ENCODE measurements at regions not wholly inside any gene's neighbourhood (a gene's known extent, or its start where the extent isn't known, plus 50 kb on each side); places are given as distances from the start of the nearest gene placed in this dataset.

DNA sequence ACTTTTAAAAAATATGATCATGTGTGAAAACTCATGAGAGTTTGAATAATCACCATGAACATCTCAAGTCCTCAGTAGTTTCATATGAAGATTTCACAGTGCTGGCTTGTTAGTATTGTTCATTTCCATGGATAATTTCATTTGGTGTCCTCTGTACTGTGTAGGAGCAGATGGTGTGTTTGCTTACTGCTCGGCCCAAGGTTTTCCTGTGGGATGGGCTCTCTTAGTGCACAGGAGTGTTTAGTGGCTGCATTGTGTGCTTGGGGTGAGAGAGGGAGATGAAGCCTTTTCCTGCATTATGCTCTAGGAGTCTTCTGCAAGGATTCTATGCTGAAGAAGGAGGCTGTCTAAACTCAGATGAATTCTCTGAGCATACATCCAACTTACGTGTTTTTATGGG, 270.6 kb downstream of the SOCS6 start:
- Mint-ChIP-seq H3K27me3 (ENCODE audit: low read depth) (peaks cover 5% of the 10 kb centered on the region), H3K9me3 (no peaks in the 10 kb centered on the region), H3K4me3 (no peak overlapping the region), H3K36me3 (ENCODE audit: low read depth) (no peaks in the 10 kb centered on the region), H3K27ac (no peak overlapping the region), H3K4me1 (no peaks in the 10 kb centered on the region)
- TF ChIP-seq, protein P1, sequence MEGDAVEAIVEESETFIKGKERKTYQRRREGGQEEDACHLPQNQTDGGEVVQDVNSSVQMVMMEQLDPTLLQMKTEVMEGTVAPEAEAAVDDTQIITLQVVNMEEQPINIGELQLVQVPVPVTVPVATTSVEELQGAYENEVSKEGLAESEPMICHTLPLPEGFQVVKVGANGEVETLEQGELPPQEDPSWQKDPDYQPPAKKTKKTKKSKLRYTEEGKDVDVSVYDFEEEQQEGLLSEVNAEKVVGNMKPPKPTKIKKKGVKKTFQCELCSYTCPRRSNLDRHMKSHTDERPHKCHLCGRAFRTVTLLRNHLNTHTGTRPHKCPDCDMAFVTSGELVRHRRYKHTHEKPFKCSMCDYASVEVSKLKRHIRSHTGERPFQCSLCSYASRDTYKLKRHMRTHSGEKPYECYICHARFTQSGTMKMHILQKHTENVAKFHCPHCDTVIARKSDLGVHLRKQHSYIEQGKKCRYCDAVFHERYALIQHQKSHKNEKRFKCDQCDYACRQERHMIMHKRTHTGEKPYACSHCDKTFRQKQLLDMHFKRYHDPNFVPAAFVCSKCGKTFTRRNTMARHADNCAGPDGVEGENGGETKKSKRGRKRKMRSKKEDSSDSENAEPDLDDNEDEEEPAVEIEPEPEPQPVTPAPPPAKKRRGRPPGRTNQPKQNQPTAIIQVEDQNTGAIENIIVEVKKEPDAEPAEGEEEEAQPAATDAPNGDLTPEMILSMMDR (IDR thresholded peaks at IDR 0.05; ENCODE audit: unreplicated experiment in 3 of 3) = no peak

- no peaks in the 10 kb centered on the region for H3K9me3 Mint-ChIP-seq
- H3K4me3 Mint-ChIP-seq = no peak overlapping the region
- no peak overlapping the region for H3K27ac Mint-ChIP-seq
- H3K36me3 Mint-ChIP-seq (ENCODE audit: low read depth) = no peaks in the 10 kb centered on the region
- H3K4me1 Mint-ChIP-seq = no peaks in the 10 kb centered on the region
- H3K27me3 Mint-ChIP-seq (ENCODE audit: low read depth) = peaks cover 5% of the 10 kb centered on the region
- TF ChIP-seq, protein P1 (IDR thresholded peaks at IDR 0.05; ENCODE audit: unreplicated experiment in 3 of 3) = no peak
These were observed 269.5 kb downstream of the SOCS6 start for GRCh38 chr18:70558371-70558770.

- Mint-ChIP-seq H3K27me3 (ENCODE audit: low read depth) (no peaks in the 10 kb centered on the region), H3K9me3 (no peaks in the 10 kb centered on the region), H3K4me3 (no peak overlapping the region), H3K4me1 (no peaks in the 10 kb centered on the region), H3K27ac (no peak overlapping the region), H3K36me3 (ENCODE audit: low read depth) (no peaks in the 10 kb centered on the region)
- TF ChIP-seq, protein P1 (IDR thresholded peaks at IDR 0.05; ENCODE audit: unreplicated experiment in 3 of 3) = no peak
These were observed 266.1 kb downstream of the SOCS6 start for GRCh38 chr18:70554854-70555445.

DNA sequence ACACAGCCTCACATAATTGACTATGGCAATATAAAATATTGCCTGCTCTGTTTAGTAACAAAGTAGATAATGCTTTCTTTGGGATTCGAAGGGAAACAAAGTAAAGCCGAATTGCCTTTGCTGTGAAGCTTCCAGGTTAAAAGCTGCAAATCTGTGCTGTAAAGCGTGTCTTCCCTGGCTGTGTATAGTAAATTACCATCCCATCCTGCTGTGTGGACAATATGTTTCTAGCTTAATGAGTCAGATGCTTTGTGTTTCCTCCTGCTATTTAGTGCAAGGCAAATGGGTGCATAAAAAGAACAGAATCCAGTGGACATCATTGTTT, 265.1 kb downstream of the SOCS6 start:
- no peaks in the 10 kb centered on the region for H3K4me1 Mint-ChIP-seq
- H3K36me3 Mint-ChIP-seq (ENCODE audit: low read depth) = no peaks in the 10 kb centered on the region
- no peaks in the 10 kb centered on the region for H3K27me3 Mint-ChIP-seq (ENCODE audit: low read depth)
- H3K27ac Mint-ChIP-seq = no peak overlapping the region
- no peak overlapping the region for H3K4me3 Mint-ChIP-seq
- H3K9me3 Mint-ChIP-seq = peaks cover 4% of the 10 kb centered on the region
- TF ChIP-seq, protein P1 (IDR thresholded peaks at IDR 0.05; ENCODE audit: unreplicated experiment in 3 of 3) = no peak

- no peak overlapping the region for H3K27ac Mint-ChIP-seq
- H3K27me3 Mint-ChIP-seq (ENCODE audit: low read depth) = no peaks in the 10 kb centered on the region
- peaks cover 4% of the 10 kb centered on the region for H3K9me3 Mint-ChIP-seq
- H3K36me3 Mint-ChIP-seq (ENCODE audit: low read depth) = no peaks in the 10 kb centered on the region
- no peak overlapping the region for H3K4me3 Mint-ChIP-seq
- TF ChIP-seq, protein P1 (IDR thresholded peaks at IDR 0.05; ENCODE audit: unreplicated experiment in 3 of 3) = no peak
- H3K4me1 Mint-ChIP-seq = no peaks in the 10 kb centered on the region
These were observed 264.5 kb downstream of the SOCS6 start for GRCh38 chr18:70553245-70553935.
